GM12864 (cell line): ENCODE measurements at regions not wholly inside any gene's neighbourhood (a gene's known extent, or its start where the extent isn't known, plus 50 kb on each side); places are given as distances from the start of the nearest gene placed in this dataset.
A peak's percentile ranks its signal among the peaks of the same experiment; 100 is the strongest.
"Not testable (repeated sequence)": the region's sequence is repeated elsewhere in the genome, so short reads cannot be mapped to it uniquely, and the experiment has no call there.

ENCODE experiments used
- DNase-seq: peaks from one replicate; pipeline ENCODE4 v3.0.0-alpha.2; 2011; ENCODE audit warnings: low read depth
- H3K4me3 ChIP-seq: 2 replicates; pipeline ENCODE4 v1.5.1; 2011; ENCODE audit warnings: mild to moderate bottlenecking, low read depth, low read length, control low read depth
- TF ChIP-seq, protein P1 (sequence below): IDR thresholded peaks from 2 replicates; pipeline ENCODE4 v1.5.1; 2011; ENCODE audit warnings: low read depth, mild to moderate bottlenecking, moderate library complexity, low read length, control low read depth, inconsistent platforms; ENCODE audit errors: missing control alignments

DNA sequence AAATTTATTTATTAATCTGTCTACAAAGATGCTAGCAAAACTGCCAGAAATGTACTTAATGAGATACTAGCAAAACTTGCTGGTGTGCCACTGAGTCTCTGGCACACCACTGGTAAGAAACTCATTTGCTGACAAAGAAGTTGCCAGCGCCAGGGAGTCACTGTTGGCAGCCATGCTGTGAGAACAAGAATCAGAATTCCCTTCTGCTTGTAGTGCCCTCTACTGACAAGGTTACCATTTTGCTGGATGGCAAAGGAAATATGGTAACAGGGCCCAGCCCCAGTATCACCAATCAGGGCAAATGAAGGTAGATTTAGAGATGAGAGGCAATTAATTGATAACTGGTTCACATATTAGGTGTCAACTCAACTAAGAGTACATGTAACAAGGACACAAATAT lies 750.1 kb upstream of the ADGRL3 start:
- no peak overlapping the region for H3K4me3 ChIP-seq
- DNase-seq = no peak
- TF ChIP-seq, protein P1, sequence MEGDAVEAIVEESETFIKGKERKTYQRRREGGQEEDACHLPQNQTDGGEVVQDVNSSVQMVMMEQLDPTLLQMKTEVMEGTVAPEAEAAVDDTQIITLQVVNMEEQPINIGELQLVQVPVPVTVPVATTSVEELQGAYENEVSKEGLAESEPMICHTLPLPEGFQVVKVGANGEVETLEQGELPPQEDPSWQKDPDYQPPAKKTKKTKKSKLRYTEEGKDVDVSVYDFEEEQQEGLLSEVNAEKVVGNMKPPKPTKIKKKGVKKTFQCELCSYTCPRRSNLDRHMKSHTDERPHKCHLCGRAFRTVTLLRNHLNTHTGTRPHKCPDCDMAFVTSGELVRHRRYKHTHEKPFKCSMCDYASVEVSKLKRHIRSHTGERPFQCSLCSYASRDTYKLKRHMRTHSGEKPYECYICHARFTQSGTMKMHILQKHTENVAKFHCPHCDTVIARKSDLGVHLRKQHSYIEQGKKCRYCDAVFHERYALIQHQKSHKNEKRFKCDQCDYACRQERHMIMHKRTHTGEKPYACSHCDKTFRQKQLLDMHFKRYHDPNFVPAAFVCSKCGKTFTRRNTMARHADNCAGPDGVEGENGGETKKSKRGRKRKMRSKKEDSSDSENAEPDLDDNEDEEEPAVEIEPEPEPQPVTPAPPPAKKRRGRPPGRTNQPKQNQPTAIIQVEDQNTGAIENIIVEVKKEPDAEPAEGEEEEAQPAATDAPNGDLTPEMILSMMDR = no peak

DNA sequence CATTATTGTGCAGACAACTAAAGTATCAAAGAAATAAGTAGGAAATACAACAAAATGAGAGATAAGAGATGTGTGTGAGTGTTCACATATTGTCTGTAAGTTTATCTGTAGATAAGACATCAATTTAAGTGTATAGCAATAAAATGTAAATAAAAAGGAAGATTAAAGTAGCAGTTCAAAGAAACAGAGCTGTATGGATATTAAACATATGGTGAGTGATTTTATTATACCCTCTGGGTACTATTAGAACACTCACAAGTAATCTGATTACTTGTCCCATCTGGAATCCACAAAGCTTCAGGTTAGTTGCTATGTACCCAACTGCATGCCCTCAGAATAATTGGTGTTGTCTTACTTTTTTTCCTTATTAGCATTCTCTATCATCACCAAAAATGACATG lies 747.9 kb upstream of the ADGRL3 start:
- DNase-seq = no peak
- TF ChIP-seq, protein P1 = no peak
- H3K4me3 ChIP-seq = no peak overlapping the region

DNA sequence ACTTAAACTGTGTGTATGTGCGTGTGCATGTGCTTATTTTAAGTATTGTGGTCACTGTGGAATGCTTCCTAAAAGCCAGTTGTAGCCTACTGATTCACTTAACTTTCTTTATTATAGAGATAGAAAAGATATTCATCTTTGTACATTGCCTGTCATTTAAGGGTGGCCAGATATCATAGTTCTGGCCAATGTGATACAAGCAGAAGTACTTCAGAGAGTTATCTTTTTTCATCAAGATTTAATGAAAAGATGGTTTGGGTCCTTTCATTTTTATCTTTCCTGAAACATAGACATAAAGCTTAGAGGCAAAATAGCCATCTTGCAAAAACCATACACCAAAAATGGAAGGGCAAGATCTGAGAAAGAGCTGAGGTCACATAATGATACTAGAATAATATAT lies 744.7 kb upstream of the ADGRL3 start:
- DNase-seq = no peak
- H3K4me3 ChIP-seq = no peak overlapping the region
- TF ChIP-seq, protein P1 = no peak

DNA sequence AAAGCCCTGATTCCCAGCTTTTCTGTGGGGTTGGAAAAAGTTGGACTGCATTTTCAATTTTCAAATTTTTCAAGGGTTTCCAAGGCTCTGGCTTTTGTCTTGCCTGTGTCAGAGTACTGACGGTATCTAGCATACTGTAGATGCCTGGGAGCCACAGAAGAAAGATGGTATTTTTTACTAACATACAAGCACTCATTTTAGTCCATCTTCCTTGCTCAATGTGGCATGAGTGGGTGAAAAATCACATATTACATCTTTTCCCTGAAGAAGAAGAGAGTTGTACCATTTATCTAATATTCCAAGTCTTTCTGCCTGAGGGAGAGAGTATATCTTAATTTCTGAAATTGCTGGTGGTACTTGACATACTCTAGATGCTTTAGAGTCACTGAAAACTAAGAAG lies 738.6 kb upstream of the ADGRL3 start:
- no peak overlapping the region for H3K4me3 ChIP-seq
- TF ChIP-seq, protein P1 = no peak
- DNase-seq = no peak

DNA sequence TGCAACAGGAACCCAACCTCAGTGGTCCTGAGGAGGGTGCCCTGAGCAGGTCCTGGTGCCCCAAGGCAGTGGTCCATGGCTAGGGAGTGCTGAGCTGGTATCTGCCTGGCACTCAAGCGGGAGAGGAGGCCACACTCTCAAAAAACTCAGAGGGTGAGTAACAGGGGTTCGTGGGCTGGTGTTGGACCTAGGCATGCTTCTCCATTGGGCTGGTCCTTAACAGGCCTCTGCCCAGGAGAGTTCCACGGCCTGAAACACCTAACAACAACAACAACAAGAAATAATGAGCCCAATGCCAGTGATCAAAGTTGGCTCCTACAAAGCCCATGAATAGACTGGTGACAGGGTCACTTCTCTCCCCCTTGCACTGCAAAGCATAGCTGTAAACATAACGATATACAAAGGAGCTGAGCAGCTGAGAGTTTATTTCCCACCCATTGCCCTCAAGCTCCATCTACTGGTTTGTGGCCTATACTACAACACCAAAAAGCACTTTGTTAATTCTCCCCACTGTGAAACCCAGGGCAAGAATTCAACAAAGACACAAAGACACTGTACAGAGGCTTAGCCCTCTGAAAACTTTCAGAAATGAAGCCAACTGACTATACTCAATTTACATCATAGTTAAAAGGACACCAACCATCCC lies 736.1 kb upstream of the ADGRL3 start:
- no peak for DNase-seq

DNA sequence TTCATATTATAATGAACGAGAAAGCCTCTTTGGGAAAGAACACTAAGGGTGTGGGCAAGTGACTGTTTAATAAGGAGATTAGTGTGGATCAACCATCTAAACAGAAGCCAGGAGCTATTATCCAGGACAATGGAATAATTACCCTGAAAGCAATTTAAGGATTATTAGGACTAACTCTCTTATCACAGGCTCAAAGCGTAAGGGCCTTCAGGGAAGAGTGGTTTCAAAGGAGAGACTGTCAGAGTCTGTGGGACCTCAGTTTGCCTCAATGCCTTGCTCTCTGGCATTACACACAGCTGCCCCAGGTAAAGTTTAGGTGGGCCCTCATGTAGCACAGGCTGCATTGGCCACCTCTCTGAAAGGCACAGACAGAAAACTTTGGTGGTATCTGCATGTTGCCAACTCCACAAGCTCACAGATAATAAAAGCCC lies 717.2 kb upstream of the ADGRL3 start:
- H3K4me3 ChIP-seq = no peak overlapping the region
- TF ChIP-seq, protein P1 = no peak
- DNase-seq = no peak

More for the DNA sequence above, 736.1 kb upstream of the ADGRL3 start:
- no peak overlapping the region for H3K4me3 ChIP-seq
- TF ChIP-seq, protein P1 = peak; percentile 23

DNA sequence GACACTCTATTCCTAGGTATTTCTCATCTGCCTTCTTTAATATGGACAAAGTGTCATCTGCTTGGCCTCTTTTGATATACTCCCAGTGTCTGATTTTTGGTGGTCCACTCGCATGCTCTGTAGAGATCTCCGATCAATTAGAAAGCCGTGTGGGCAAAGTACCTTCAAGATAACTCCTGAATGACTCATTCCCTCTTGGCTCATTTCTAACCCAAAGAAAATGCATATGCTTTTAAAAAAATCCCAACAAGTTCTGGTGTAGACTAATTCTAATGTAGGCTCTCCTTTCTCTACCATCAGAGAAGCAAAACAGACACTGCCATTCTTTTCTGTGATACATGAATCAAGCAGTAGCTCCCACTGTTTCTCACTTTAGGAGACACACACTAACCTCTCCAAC lies 714.9 kb upstream of the ADGRL3 start:
- TF ChIP-seq, protein P1 = no peak
- no peak for DNase-seq

DNA sequence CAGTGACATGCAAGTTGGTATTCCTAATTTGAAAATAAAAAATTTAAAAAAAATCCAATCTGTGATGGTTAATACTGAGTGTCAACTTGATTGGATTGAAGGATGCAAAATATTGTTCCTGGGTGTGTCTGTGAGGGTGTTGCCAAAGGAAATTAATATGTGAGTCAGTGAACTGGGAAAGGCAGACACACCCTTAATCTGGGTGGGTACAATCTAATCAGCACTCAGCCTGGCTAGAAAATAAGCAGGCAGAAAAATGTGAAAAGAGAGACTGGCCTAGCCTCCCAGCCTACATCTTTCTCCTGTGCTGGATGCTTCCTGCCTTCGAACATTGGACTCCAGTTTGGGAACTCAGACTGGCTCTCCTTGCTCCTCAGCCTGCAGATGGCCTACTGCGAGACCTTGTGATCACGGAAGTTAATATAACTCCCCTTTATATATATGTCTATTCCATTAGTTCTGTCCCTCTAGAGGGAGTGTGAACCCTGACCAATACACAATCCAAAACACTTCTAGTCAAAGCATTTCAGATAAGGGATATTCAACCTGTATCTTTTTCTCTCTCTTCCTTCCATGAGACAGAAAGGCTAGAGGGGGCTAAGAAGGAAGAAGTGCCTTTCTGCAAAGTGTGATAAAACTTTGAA lies 712.9 kb upstream of the ADGRL3 start:
- not testable (repeated sequence) for DNase-seq, H3K4me3 ChIP-seq

More for the DNA sequence above, 714.9 kb upstream of the ADGRL3 start:
- H3K4me3 ChIP-seq = no peak overlapping the region
